SK-N-SH (cell line): ENCODE measurements at regions not wholly inside any gene's neighbourhood (a gene's known extent, or its start where the extent isn't known, plus 50 kb on each side); places are given as distances from the start of the nearest gene placed in this dataset.

Experiments
- CTCF ChIA-PET: fragments of 300-600, 350-600 bp; formaldehyde crosslinking; extraction: SDS; loops from one replicate; lab custom pipeline; 2021; lab: Yijun Ruan, JAX
- POLR2A ChIA-PET: fragments of 350-600 bp; sonication (Branson Sonifier 250); formaldehyde crosslinking; extraction: SDS; loops from one replicate; lab custom pipeline; 2020; ENCODE audit warnings: antibody characterized with exemption, inconsistent platforms; lab: Yijun Ruan, JAX
- DNase-seq: peaks from one replicate; pipeline ENCODE4 v3.0.0; 2012
- H2AFZ ChIP-seq: fragments of 200-600 bp; sonication (generic); 2 replicates; pipeline ENCODE4 v1.8.1; 2016; ENCODE audit warnings: antibody characterized with exemption, mild to moderate bottlenecking, low read depth
- H3F3A ChIP-seq: fragments of 200-600 bp; sonication (generic); replicated peaks from 2 replicates; pipeline ENCODE3; 2016; ENCODE audit warnings: antibody characterized with exemption, mild to moderate bottlenecking; ENCODE audit not compliant: insufficient read depth
- H3K27ac ChIP-seq, 2 experiments: fragments of 200-500 bp in 1 of 2; fragments of 200-600 bp in 1 of 2; sonication (Bioruptor generic) in 1 of 2; sonication (generic), shearing (Covaris generic) in 1 of 2; 2 replicates each; pipeline versions ENCODE4 v1.5.1 to v1.6.1; 2014 to 2016; ENCODE audit warnings: low read depth in 2 of 2, inconsistent platforms in 1 of 2, low read length in 1 of 2, mild to moderate bottlenecking in 1 of 2, mixed read lengths in 1 of 2
- H3K27me3 ChIP-seq: fragments of 200-600 bp; sonication (generic), shearing (Covaris generic); 2 replicates; pipeline ENCODE4 v1.6.1; 2016; ENCODE audit warnings: mixed run types; ENCODE audit not compliant: insufficient read depth
- H3K36me3 ChIP-seq, 2 experiments: fragments of 200-500 bp in 1 of 2; fragments of 200-600 bp in 1 of 2; sonication (Bioruptor generic) in 1 of 2; sonication (generic) in 1 of 2; replicated peaks in 1 of 2; 2 replicates each; pipeline versions ENCODE3 to v1.5.1; 2014 to 2016; ENCODE audit warnings: low read length in 1 of 2, mild to moderate bottlenecking in 1 of 2; ENCODE audit not compliant: insufficient read depth in 2 of 2, control insufficient read depth in 1 of 2
- H3K4me1 ChIP-seq, 2 experiments: fragments of 200-500 bp in 1 of 2; fragments of 200-600 bp in 1 of 2; sonication (Bioruptor generic) in 1 of 2; sonication (generic), shearing (Covaris generic) in 1 of 2; 2 replicates each; pipeline versions ENCODE4 v1.5.1 to v1.6.1; 2014 to 2016; ENCODE audit warnings: low read depth in 1 of 2, low read length in 1 of 2, mixed run types in 1 of 2; ENCODE audit not compliant: insufficient read depth in 2 of 2, control insufficient read depth in 1 of 2
- H3K4me2 ChIP-seq: fragments of 200-600 bp; sonication (generic), shearing (Covaris generic); 2 replicates; pipeline ENCODE4 v1.6.1; 2017; ENCODE audit warnings: mixed run types
- H3K4me3 ChIP-seq, 2 experiments: fragments of 200-500 bp in 1 of 2; fragments of 200-600 bp in 1 of 2; sonication (Bioruptor generic) in 1 of 2; sonication (generic), shearing (Covaris generic) in 1 of 2; 2 replicates each; pipeline versions ENCODE4 v1.5.1 to v1.8.1; 2014 to 2016; ENCODE audit warnings: low read depth in 2 of 2, inconsistent platforms in 1 of 2, low read length in 1 of 2, mild to moderate bottlenecking in 1 of 2, mixed read lengths in 1 of 2, moderate library complexity in 1 of 2
- H3K79me2 ChIP-seq: fragments of 200-600 bp; sonication (generic); 2 replicates; pipeline ENCODE4 v1.8.1; 2017; ENCODE audit warnings: mild to moderate bottlenecking; ENCODE audit not compliant: insufficient read depth
- H3K9ac ChIP-seq: fragments of 200-600 bp; sonication (generic); 2 replicates; pipeline ENCODE4 v1.6.1; 2017; ENCODE audit warnings: mixed run types
- H3K9me2 ChIP-seq: fragments of 200-600 bp; sonication (generic); 2 replicates; pipeline ENCODE4 v1.6.1; 2017; ENCODE audit warnings: mixed run types
- H3K9me3 ChIP-seq: fragments of 200-600 bp; sonication (generic); 2 replicates; pipeline ENCODE4 v1.6.1; 2017; ENCODE audit warnings: mixed run types, mild to moderate bottlenecking, moderate library complexity
- H4K20me1 ChIP-seq: fragments of 200-600 bp; sonication (generic); 2 replicates; pipeline ENCODE4 v1.6.1; 2017; ENCODE audit warnings: mild to moderate bottlenecking, mixed run types; ENCODE audit not compliant: insufficient read depth
- CHD2 ChIP-seq: fragments of 150-350 bp; IDR thresholded peaks from 2 replicates; pipeline ENCODE4 v1.6.1; 2018; ENCODE audit warnings: low read length; ENCODE audit not compliant: partially characterized antibody
- CTCF ChIP-seq: fragments of 200-600 bp; sonication (generic); IDR thresholded peaks from 2 replicates; pipeline ENCODE4 v1.6.1; 2017; ENCODE audit warnings: antibody characterized with exemption, mild to moderate bottlenecking, moderate library complexity
- ELF1 ChIP-seq: IDR thresholded peaks from 2 replicates; pipeline ENCODE4 v1.4.0; 2012
- FOXM1 ChIP-seq: IDR thresholded peaks from 2 replicates; pipeline ENCODE4 v1.4.0; 2012; ENCODE audit warnings: low read depth, mild to moderate bottlenecking
- JUND ChIP-seq: IDR thresholded peaks from 2 replicates; pipeline ENCODE4 v1.4.0; 2012
- NFIC ChIP-seq: IDR thresholded peaks from 2 replicates; pipeline ENCODE4 v1.4.0; 2012; ENCODE audit warnings: borderline replicate concordance
- NRF1 ChIP-seq: IDR thresholded peaks from 2 replicates; pipeline ENCODE4 v1.6.1; 2012; ENCODE audit warnings: low read depth, mild to moderate bottlenecking, low read length
- PBX3 ChIP-seq: IDR thresholded peaks from 2 replicates; pipeline ENCODE4; 2012
- REST ChIP-seq: IDR thresholded peaks from 2 replicates; pipeline ENCODE4 v1.6.1; 2012; ENCODE audit warnings: mild to moderate bottlenecking, low read depth, low read length, moderate library complexity
- RXRA ChIP-seq: IDR thresholded peaks from 2 replicates; pipeline ENCODE4 v1.4.0; 2012; ENCODE audit warnings: low read depth, mild to moderate bottlenecking, borderline replicate concordance
- SIN3A ChIP-seq: IDR thresholded peaks from 2 replicates; pipeline ENCODE4 v1.6.1; 2012; ENCODE audit warnings: low read depth, mild to moderate bottlenecking, low read length, moderate library complexity, borderline replicate concordance
- TAF1 ChIP-seq: IDR thresholded peaks from 2 replicates; pipeline ENCODE4 v1.6.1; 2012; ENCODE audit warnings: low read depth, mild to moderate bottlenecking, low read length, moderate library complexity, borderline replicate concordance
- TEAD4 ChIP-seq: IDR thresholded peaks from 2 replicates; pipeline ENCODE4 v1.4.0; 2012; ENCODE audit warnings: mild to moderate bottlenecking, borderline replicate concordance; ENCODE audit not compliant: insufficient read depth
- USF2 ChIP-seq: fragments of 150-350 bp; IDR thresholded peaks from 2 replicates; pipeline ENCODE4 v1.6.1; 2017; ENCODE audit warnings: antibody characterized with exemption, low read length, low read depth, borderline replicate concordance
- WGBS: methylation state at CpG from one replicate; pipeline ENCODE4 v1.1.6; 2017; ENCODE audit warnings: low lambda C conversion rate; 5-methylcytosine and 5-hydroxymethylcytosine counted together
- TF ChIP-seq, protein P1 (sequence below): IDR thresholded peaks from 2 replicates; pipeline ENCODE4 v1.4.0; 2012; ENCODE audit warnings: low read depth, borderline replicate concordance
- TF ChIP-seq, protein P2 (sequence below): IDR thresholded peaks from 2 replicates; pipeline ENCODE4 v1.4.0; 2012; ENCODE audit warnings: low read depth

GRCh38 chr6:165117806-165118205, 191.6 kb downstream of the C6orf118 start:
- no peak overlapping the region for H3K4me2 ChIP-seq
- TF ChIP-seq CTCF (no peak), RXRA (no peak), TEAD4 (no peak), CHD2 (no peak), JUND (no peak), USF2 (no peak), NRF1 (no peak), REST (no peak), NFIC (no peak), SIN3A (no peak), PBX3 (no peak), FOXM1 (no peak), ELF1 (no peak), TAF1 (no peak)
- TF ChIP-seq, protein P1, sequence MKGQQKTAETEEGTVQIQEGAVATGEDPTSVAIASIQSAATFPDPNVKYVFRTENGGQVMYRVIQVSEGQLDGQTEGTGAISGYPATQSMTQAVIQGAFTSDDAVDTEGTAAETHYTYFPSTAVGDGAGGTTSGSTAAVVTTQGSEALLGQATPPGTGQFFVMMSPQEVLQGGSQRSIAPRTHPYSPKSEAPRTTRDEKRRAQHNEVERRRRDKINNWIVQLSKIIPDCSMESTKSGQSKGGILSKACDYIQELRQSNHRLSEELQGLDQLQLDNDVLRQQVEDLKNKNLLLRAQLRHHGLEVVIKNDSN, result no peak
- TF ChIP-seq, protein P2, sequence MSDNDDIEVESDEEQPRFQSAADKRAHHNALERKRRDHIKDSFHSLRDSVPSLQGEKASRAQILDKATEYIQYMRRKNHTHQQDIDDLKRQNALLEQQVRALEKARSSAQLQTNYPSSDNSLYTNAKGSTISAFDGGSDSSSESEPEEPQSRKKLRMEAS, result no peak
- POLR2A ChIA-PET, result no interaction called here
- no peaks in the 10 kb centered on the region for H3K79me2 ChIP-seq
- H3K36me3 ChIP-seq, result no peaks in the 10 kb centered on the region
- H3K9me3 ChIP-seq, result peaks cover 9% of the 10 kb centered on the region; the same call in 1 of the 2 replicates
- no peak overlapping the region for H3K4me3 ChIP-seq
- WGBS, result 39% methylated on average over 2 of the region's 3 CpGs
- H3F3A ChIP-seq, result no peaks in the 10 kb centered on the region
- no peak for DNase-seq
- no peak overlapping the region for H3K27ac ChIP-seq
- no peaks in the 10 kb centered on the region for H3K9me2 ChIP-seq
- no peaks in the 10 kb centered on the region for H3K27me3 ChIP-seq
- no peak overlapping the region for H2AFZ ChIP-seq
- CTCF ChIA-PET, result interaction anchor here (1.0 kb wide), 1 partner anchor 63 kb away, joined by 3 read pairs; no protein-coding TSS in a partner anchor
- H4K20me1 ChIP-seq, result no peaks in the 10 kb centered on the region
- H3K9ac ChIP-seq, result no peak overlapping the region
- H3K4me1 ChIP-seq, result no peaks in the 10 kb centered on the region
